ENCODE measurements at regions not wholly inside any gene's neighbourhood (a gene's known extent, or its start where the extent isn't known, plus 50 kb on each side); places are given as distances from the start of the nearest gene placed in this dataset.
A peak's percentile ranks its signal among the peaks of the same experiment; 100 is the strongest.

GRCh38 chr14:87623616-87624015 is 369.4 kb downstream of the GALC start:
- Histone ChIP-seq H3K27me3 (ENCODE audit: control insufficient read depth, insufficient read depth, low read length) (no peaks in the 10 kb centered on the region), H3K27ac (ENCODE audit: low read length) (no peak overlapping the region), H3K9me3 (ENCODE audit: control insufficient read depth, insufficient read depth, low read length) (peaks cover 14% of the 10 kb centered on the region), H3K36me3 (ENCODE audit: control insufficient read depth, insufficient read depth, low read length) (no peaks in the 10 kb centered on the region), H3K4me1 (ENCODE audit: control insufficient read depth, insufficient read depth, low read length) (no peaks in the 10 kb centered on the region), H3K4me3 (ENCODE audit: low read length) (no peak overlapping the region)
- H3K4me1 Mint-ChIP-seq: no peaks in the 10 kb centered on the region
- no peak overlapping the region for H3K27ac Mint-ChIP-seq
- H3K36me3 Mint-ChIP-seq: no peaks in the 10 kb centered on the region
- intact Hi-C loops (cut with micrococcal nuclease): no loop called here
- H3K9me3 Mint-ChIP-seq: peaks cover 13 to 14% of the 10 kb centered on the region in 2 donors
- no peak for DNase-seq
- WGBS (ENCODE audit: insufficient coverage): no CpG with 5 or more reads among the region's 1 CpG
- TF ChIP-seq CTCF (IDR thresholded peaks at IDR 0.05): no peak
- no peaks in the 10 kb centered on the region for H3K27me3 Mint-ChIP-seq (ENCODE audit: low read depth in 2 of 2)
- no peak for ATAC-seq
- H3K4me3 Mint-ChIP-seq: no peak overlapping the region

GRCh38 chr14:87617079-87617478 is 375.9 kb downstream of the GALC start:
- Mint-ChIP-seq H3K27me3 (ENCODE audit: low read depth in 2 of 2) (no peaks in the 10 kb centered on the region), H3K4me3 (no peak overlapping the region), H3K27ac (no peak overlapping the region), H3K36me3 (no peaks in the 10 kb centered on the region), H3K4me1 (no peaks in the 10 kb centered on the region), H3K9me3 (peaks cover 6 to 8% of the 10 kb centered on the region in 2 donors)
- WGBS (ENCODE audit: insufficient coverage): 20% methylated on average over 4 of the region's 4 CpGs
- Histone ChIP-seq H3K36me3 (ENCODE audit: control insufficient read depth, insufficient read depth, low read length) (no peaks in the 10 kb centered on the region), H3K27me3 (ENCODE audit: control insufficient read depth, insufficient read depth, low read length) (no peaks in the 10 kb centered on the region), H3K4me3 (ENCODE audit: low read length) (no peak overlapping the region), H3K4me1 (ENCODE audit: control insufficient read depth, insufficient read depth, low read length) (no peaks in the 10 kb centered on the region), H3K27ac (ENCODE audit: low read length) (no peak overlapping the region), H3K9me3 (ENCODE audit: control insufficient read depth, insufficient read depth, low read length) (peaks cover 11% of the 10 kb centered on the region)
- DNase-seq: no peak
- TF ChIP-seq CTCF (IDR thresholded peaks at IDR 0.05): no peak
- ATAC-seq: no peak
- intact Hi-C loops (cut with micrococcal nuclease): no loop called here

- WGBS (ENCODE audit: insufficient coverage): 60% methylated on average over 10 of the region's 12 CpGs
- no peak for ATAC-seq
- Mint-ChIP-seq H3K36me3 (no peaks in the 10 kb centered on the region), H3K27me3 (ENCODE audit: low read depth in 2 of 2) (no peaks in the 10 kb centered on the region), H3K27ac (no peak overlapping the region), H3K4me1 (no peaks in the 10 kb centered on the region), H3K9me3 (peaks cover 5% of the 10 kb centered on the region in 2 donors), H3K4me3 (no peak overlapping the region)
- Histone ChIP-seq H3K4me3 (ENCODE audit: low read length) (no peak overlapping the region), H3K4me1 (ENCODE audit: control insufficient read depth, insufficient read depth, low read length) (no peaks in the 10 kb centered on the region), H3K9me3 (ENCODE audit: control insufficient read depth, insufficient read depth, low read length) (peaks cover 3% of the 10 kb centered on the region), H3K27ac (ENCODE audit: low read length) (no peak overlapping the region), H3K27me3 (ENCODE audit: control insufficient read depth, insufficient read depth, low read length) (no peaks in the 10 kb centered on the region), H3K36me3 (ENCODE audit: control insufficient read depth, insufficient read depth, low read length) (no peaks in the 10 kb centered on the region)
- peak; percentile 19 for TF ChIP-seq CTCF (IDR thresholded peaks at IDR 0.05)
- intact Hi-C loops (cut with micrococcal nuclease): no loop called here
- DNase-seq: peak in 1 of 2 donors; percentile 30
Measured at GRCh38 chr14:87615822-87616679, 376.9 kb downstream of the GALC start.

GRCh38 chr14:87615047-87615446 is 377.9 kb downstream of the GALC start:
- Mint-ChIP-seq H3K27me3 (ENCODE audit: low read depth in 2 of 2) (no peaks in the 10 kb centered on the region), H3K27ac (no peak overlapping the region), H3K4me3 (no peak overlapping the region), H3K9me3 (peaks cover 3 to 5% of the 10 kb centered on the region in 2 donors), H3K4me1 (no peaks in the 10 kb centered on the region), H3K36me3 (no peaks in the 10 kb centered on the region)
- no peaks in the 10 kb centered on the region for H3K4me1 ChIP-seq (ENCODE audit: control insufficient read depth, insufficient read depth, low read length)
- intact Hi-C loops (cut with micrococcal nuclease): no loop called here
- no peaks in the 10 kb centered on the region for H3K36me3 ChIP-seq (ENCODE audit: control insufficient read depth, insufficient read depth, low read length)
- WGBS (ENCODE audit: insufficient coverage): 62% methylated on average over 2 of the region's 3 CpGs
- no peak for DNase-seq
- H3K27ac ChIP-seq (ENCODE audit: low read length): no peak overlapping the region
- H3K27me3 ChIP-seq (ENCODE audit: control insufficient read depth, insufficient read depth, low read length): no peaks in the 10 kb centered on the region
- no peak for ATAC-seq
- no peak for TF ChIP-seq CTCF (IDR thresholded peaks at IDR 0.05)
- no peaks in the 10 kb centered on the region for H3K9me3 ChIP-seq (ENCODE audit: control insufficient read depth, insufficient read depth, low read length)
- no peak overlapping the region for H3K4me3 ChIP-seq (ENCODE audit: low read length)
